WTC11 (cell line): ENCODE measurements at regions not wholly inside any gene's neighbourhood (a gene's known extent, or its start where the extent isn't known, plus 50 kb on each side); places are given as distances from the start of the nearest gene placed in this dataset.
"Not testable (repeated sequence)": the region's sequence is repeated elsewhere in the genome, so short reads cannot be mapped to it uniquely, and the experiment has no call there.

Experiments
- ATAC-seq: fragments of 200-7000 bp; cut with Tn5 transposase; 2 replicates; pipeline ENCODE4 v1.10.0; 2021; ENCODE audit warnings: mild to moderate bottlenecking, moderate library complexity
- CTCF ChIA-PET: fragments of 300-600 bp; sonication (Branson Sonifier 250); formaldehyde crosslinking; loops from one replicate; lab custom pipeline; 2021; ENCODE audit warnings: antibody characterized with exemption; lab: Charles Lee
- POLR2A ChIA-PET: fragments of 350-600 bp; sonication (Branson Sonifier 250); formaldehyde crosslinking; loops from one replicate; lab custom pipeline; 2021; ENCODE audit warnings: antibody characterized with exemption; lab: Charles Lee
- DNase-seq: peaks from one replicate; pipeline ENCODE4 v3.0.0; 2021; ENCODE audit warnings: low spot score
- H3K27ac Mint-ChIP-seq: 2 replicates; pipeline ENCODE4 v1.8.0; 2021; ENCODE audit warnings: mixed read lengths
- H3K27me3 Mint-ChIP-seq: 2 replicates; pipeline ENCODE4 v1.8.0; 2021; ENCODE audit warnings: low read depth, mild to moderate bottlenecking, moderate library complexity, mixed read lengths
- H3K36me3 Mint-ChIP-seq: 2 replicates; pipeline ENCODE4 v1.8.0; 2021; ENCODE audit warnings: mixed read lengths
- H3K4me1 Mint-ChIP-seq: 2 replicates; pipeline ENCODE4 v1.8.0; 2022; ENCODE audit warnings: mixed read lengths
- H3K4me3 Mint-ChIP-seq: 2 replicates; pipeline ENCODE4 v1.8.0; 2021; ENCODE audit warnings: mild to moderate bottlenecking, moderate library complexity, mixed read lengths
- H3K9me3 Mint-ChIP-seq: 2 replicates; pipeline ENCODE4 v1.8.0; 2021; ENCODE audit warnings: mixed read lengths
- ATF1 ChIP-seq: sonication (generic); formaldehyde crosslinking; IDR thresholded peaks from 2 replicates; pipeline ENCODE4 v1.8.1; 2023; ENCODE audit warnings: mild to moderate bottlenecking, moderate library complexity, missing genetic modification reagents
- ATF3 ChIP-seq: sonication (generic); formaldehyde crosslinking; conservative IDR thresholded peaks from 2 replicates; pipeline ENCODE4 v1.8.1; 2022; ENCODE audit warnings: mild to moderate bottlenecking, missing genetic modification reagents
- FOXP4 ChIP-seq: sonication (generic); formaldehyde crosslinking; IDR thresholded peaks from 2 replicates; pipeline ENCODE4 v1.8.0; 2022; ENCODE audit warnings: mild to moderate bottlenecking, missing genetic modification reagents
- GTF2I ChIP-seq: fragments of 250-450 bp; sonication (Bioruptor Pico); conservative IDR thresholded peaks from 2 replicates; pipeline ENCODE4 v1.4.0; 2021; ENCODE audit warnings: mild to moderate bottlenecking
- MLX ChIP-seq: sonication (generic); formaldehyde crosslinking; IDR thresholded peaks from 2 replicates; pipeline ENCODE4 v1.8.1; 2023; ENCODE audit warnings: mild to moderate bottlenecking, missing genetic modification reagents, moderate library complexity
- NFYB ChIP-seq: sonication (generic); formaldehyde crosslinking; conservative IDR thresholded peaks from 2 replicates; pipeline ENCODE4 v1.8.0; 2022; ENCODE audit warnings: low read depth, missing genetic modification reagents
- OVOL2 ChIP-seq: fragments of 250-450 bp; sonication (Bioruptor Pico); IDR thresholded peaks from 2 replicates; pipeline ENCODE4 v1.9.0; 2021; ENCODE audit warnings: mild to moderate bottlenecking, borderline replicate concordance
- TP53 ChIP-seq: sonication (generic); formaldehyde crosslinking; IDR thresholded peaks from 2 replicates; pipeline ENCODE4 v1.8.1; 2023; ENCODE audit warnings: mild to moderate bottlenecking, missing genetic modification reagents
- ZNF317 ChIP-seq: sonication (generic); formaldehyde crosslinking; IDR thresholded peaks from 2 replicates; pipeline ENCODE4 v1.8.1; 2023; ENCODE audit warnings: low read depth, mild to moderate bottlenecking, moderate library complexity, missing genetic modification reagents, borderline replicate concordance
- ZNF425 ChIP-seq: fragments of 250-450 bp; sonication (Bioruptor Pico); conservative IDR thresholded peaks from 2 replicates; pipeline ENCODE4 v1.9.0; 2021; ENCODE audit warnings: mild to moderate bottlenecking
- ZNF671 ChIP-seq: fragments of 250-450 bp; sonication (Bioruptor Pico); IDR thresholded peaks from 2 replicates; pipeline ENCODE4 v1.8.0; 2021; ENCODE audit warnings: mild to moderate bottlenecking

GRCh38 chr4:169330811-169331210 lies 60.1 kb upstream of the SH3RF1 start:
- Mint-ChIP-seq H3K27me3 (no peaks in the 10 kb centered on the region), H3K4me1 (peaks cover 24% of the 10 kb centered on the region), H3K27ac (no peak overlapping the region), H3K4me3 (no peak overlapping the region)
- DNase-seq (no peak), ATAC-seq (no peak)
- ChIA-PET POLR2A (no interaction called here), CTCF (no interaction called here)
- TF ChIP-seq GTF2I, result no peak
- no peak for TF ChIP-seq FOXP4
- no peak for TF ChIP-seq NFYB (CRISPR knock-in tag)
- TF ChIP-seq ZNF671, result no peak
- TF ChIP-seq OVOL2, result no peak
- TF ChIP-seq, all 79 proteins: peak for 0
- Mint-ChIP-seq H3K36me3 (peaks cover 3% of the 10 kb centered on the region), H3K9me3 (peaks cover 29% of the 10 kb centered on the region)

- DNase-seq, result no peak
- no peaks in the 10 kb centered on the region for H3K27me3 Mint-ChIP-seq
- no peak overlapping the region for H3K27ac Mint-ChIP-seq
- H3K36me3 Mint-ChIP-seq, result peaks cover 3% of the 10 kb centered on the region
- CTCF ChIA-PET, result no interaction called here
- H3K4me3 Mint-ChIP-seq, result no peak overlapping the region
- H3K9me3 Mint-ChIP-seq, result peaks cover 36% of the 10 kb centered on the region
- ATAC-seq, result no peak
- POLR2A ChIA-PET, result interaction anchor here (1.2 kb wide), 1 partner anchor 350 kb away, joined by 5 read pairs; no protein-coding TSS in a partner anchor
- peaks cover 17% of the 10 kb centered on the region for H3K4me1 Mint-ChIP-seq
- TF ChIP-seq ZNF425 (CRISPR knock-in tag) (no peak), TP53 (CRISPR knock-in tag) (no peak), ZNF317 (CRISPR knock-in tag) (no peak), ATF3 (CRISPR knock-in tag) (no peak), MLX (CRISPR knock-in tag) (no peak)
Measured at GRCh38 chr4:169330095-169330494, 59.3 kb upstream of the SH3RF1 start.

GRCh38 chr4:169327951-169328350 lies 57.2 kb upstream of the SH3RF1 start:
- CTCF ChIA-PET, result no interaction called here
- TF ChIP-seq ATF1 (CRISPR knock-in tag), result no peak
- ATAC-seq (no peak), DNase-seq (no peak)
- Mint-ChIP-seq H3K4me1 (no peaks in the 10 kb centered on the region), H3K36me3 (peaks cover 3% of the 10 kb centered on the region), H3K27ac (no peak overlapping the region), H3K4me3 (no peak overlapping the region), H3K9me3 (peaks cover 43% of the 10 kb centered on the region), H3K27me3 (no peaks in the 10 kb centered on the region)
- POLR2A ChIA-PET, result no interaction called here

- POLR2A ChIA-PET, DNase-seq, H3K27ac Mint-ChIP-seq, H3K27me3 Mint-ChIP-seq, H3K4me3 Mint-ChIP-seq, ATAC-seq, H3K36me3 Mint-ChIP-seq, H3K4me1 Mint-ChIP-seq, CTCF ChIA-PET: not testable (repeated sequence)
- peaks cover 42% of the 10 kb centered on the region for H3K9me3 Mint-ChIP-seq
Measured at GRCh38 chr4:169323925-169324324, 53.2 kb upstream of the SH3RF1 start.

- H3K9me3 Mint-ChIP-seq, result peaks cover 44% of the 10 kb centered on the region
- ATAC-seq, CTCF ChIA-PET, H3K4me1 Mint-ChIP-seq, H3K27me3 Mint-ChIP-seq, POLR2A ChIA-PET, H3K4me3 Mint-ChIP-seq, DNase-seq, H3K36me3 Mint-ChIP-seq, H3K27ac Mint-ChIP-seq: not testable (repeated sequence)
Measured at GRCh38 chr4:169322833-169323232, 52.1 kb upstream of the SH3RF1 start.
